ENCODE measurements at regions not wholly inside any gene's neighbourhood (a gene's known extent, or its start where the extent isn't known, plus 50 kb on each side); places are given as distances from the start of the nearest gene placed in this dataset.
A peak's percentile ranks its signal among the peaks of the same experiment; 100 is the strongest.
"Not testable (repeated sequence)": the region's sequence is repeated elsewhere in the genome, so short reads cannot be mapped to it uniquely, and the experiment has no call there.

GRCh38 chrX:52576474-52576873 lies 59.6 kb upstream of the XAGE1B start:
- Histone ChIP-seq H3K4me3 (ENCODE audit: low read length, poor library complexity, severe bottlenecking) (no peak overlapping the region), H3F3A (ENCODE audit: low read depth) (no peaks in the 10 kb centered on the region), H4K20me1 (ENCODE audit: insufficient read depth, low read length, poor library complexity, severe bottlenecking) (no peaks in the 10 kb centered on the region), H3K9me2 (replicated peaks; ENCODE audit: low read depth, low read length) (no peaks in the 10 kb centered on the region), H3K9me3 (ENCODE audit: insufficient read depth, low read depth, low read length) (no peaks in the 10 kb centered on the region), H3K36me3 (ENCODE audit: insufficient read depth, low read length) (no peaks in the 10 kb centered on the region), H3K4me2 (ENCODE audit: low read depth, low read length, poor library complexity, severe bottlenecking) (no peak overlapping the region), H3K27me3 (ENCODE audit: insufficient read depth, low read length, poor library complexity, severe bottlenecking) (no peaks in the 10 kb centered on the region), H3K4me1 (ENCODE audit: insufficient read depth, low read length, poor library complexity, severe bottlenecking) (no peaks in the 10 kb centered on the region), H3K79me2 (ENCODE audit: insufficient read depth, low read length) (no peaks in the 10 kb centered on the region), H2AFZ (ENCODE audit: low read length) (no peak overlapping the region), H3K9ac (ENCODE audit: low read depth, low read length, poor library complexity, severe bottlenecking) (no peak overlapping the region)
- no peak for TF ChIP-seq EZH2phosphoT487 (IDR thresholded peaks at IDR 0.05; ENCODE audit: borderline replicate concordance)
- TF ChIP-seq, protein P1, sequence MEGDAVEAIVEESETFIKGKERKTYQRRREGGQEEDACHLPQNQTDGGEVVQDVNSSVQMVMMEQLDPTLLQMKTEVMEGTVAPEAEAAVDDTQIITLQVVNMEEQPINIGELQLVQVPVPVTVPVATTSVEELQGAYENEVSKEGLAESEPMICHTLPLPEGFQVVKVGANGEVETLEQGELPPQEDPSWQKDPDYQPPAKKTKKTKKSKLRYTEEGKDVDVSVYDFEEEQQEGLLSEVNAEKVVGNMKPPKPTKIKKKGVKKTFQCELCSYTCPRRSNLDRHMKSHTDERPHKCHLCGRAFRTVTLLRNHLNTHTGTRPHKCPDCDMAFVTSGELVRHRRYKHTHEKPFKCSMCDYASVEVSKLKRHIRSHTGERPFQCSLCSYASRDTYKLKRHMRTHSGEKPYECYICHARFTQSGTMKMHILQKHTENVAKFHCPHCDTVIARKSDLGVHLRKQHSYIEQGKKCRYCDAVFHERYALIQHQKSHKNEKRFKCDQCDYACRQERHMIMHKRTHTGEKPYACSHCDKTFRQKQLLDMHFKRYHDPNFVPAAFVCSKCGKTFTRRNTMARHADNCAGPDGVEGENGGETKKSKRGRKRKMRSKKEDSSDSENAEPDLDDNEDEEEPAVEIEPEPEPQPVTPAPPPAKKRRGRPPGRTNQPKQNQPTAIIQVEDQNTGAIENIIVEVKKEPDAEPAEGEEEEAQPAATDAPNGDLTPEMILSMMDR (conservative IDR thresholded peaks at IDR 0.05; ENCODE audit: low read length): no peak

GRCh38 chrX:52574416-52575275 lies 57.8 kb upstream of the XAGE1B start:
- Histone ChIP-seq H3K4me1 (ENCODE audit: insufficient read depth, low read length, poor library complexity, severe bottlenecking) (no peaks in the 10 kb centered on the region), H3K27me3 (ENCODE audit: insufficient read depth, low read length, poor library complexity, severe bottlenecking) (no peaks in the 10 kb centered on the region), H2AFZ (ENCODE audit: low read length) (peak overlapping the region; percentile 70; the same call in 1 of the 2 replicates), H3K79me2 (ENCODE audit: insufficient read depth, low read length) (no peaks in the 10 kb centered on the region), H3K4me2 (ENCODE audit: low read depth, low read length, poor library complexity, severe bottlenecking) (no peak overlapping the region), H4K20me1 (ENCODE audit: insufficient read depth, low read length, poor library complexity, severe bottlenecking) (no peaks in the 10 kb centered on the region), H3K36me3 (ENCODE audit: insufficient read depth, low read length) (no peaks in the 10 kb centered on the region), H3K9me2 (replicated peaks; ENCODE audit: low read depth, low read length) (no peaks in the 10 kb centered on the region), H3K9ac (ENCODE audit: low read depth, low read length, poor library complexity, severe bottlenecking) (no peak overlapping the region), H3F3A (ENCODE audit: low read depth) (no peaks in the 10 kb centered on the region), H3K9me3 (ENCODE audit: insufficient read depth, low read depth, low read length) (no peaks in the 10 kb centered on the region), H3K4me3 (ENCODE audit: low read length, poor library complexity, severe bottlenecking) (no peak overlapping the region)
- no peak for TF ChIP-seq EZH2phosphoT487 (IDR thresholded peaks at IDR 0.05; ENCODE audit: borderline replicate concordance)
- TF ChIP-seq, protein P1 (conservative IDR thresholded peaks at IDR 0.05; ENCODE audit: low read length): peak; percentile 62

- H3K27me3 ChIP-seq (ENCODE audit: insufficient read depth, low read length, poor library complexity, severe bottlenecking); H3K9me3 ChIP-seq (ENCODE audit: insufficient read depth, low read depth, low read length); H3K9me2 ChIP-seq (replicated peaks; ENCODE audit: low read depth, low read length); H3K9ac ChIP-seq (ENCODE audit: low read depth, low read length, poor library complexity, severe bottlenecking); H3K79me2 ChIP-seq (ENCODE audit: insufficient read depth, low read length); H3K36me3 ChIP-seq (ENCODE audit: insufficient read depth, low read length); H4K20me1 ChIP-seq (ENCODE audit: insufficient read depth, low read length, poor library complexity, severe bottlenecking); H2AFZ ChIP-seq (ENCODE audit: low read length); H3F3A ChIP-seq (ENCODE audit: low read depth); H3K4me2 ChIP-seq (ENCODE audit: low read depth, low read length, poor library complexity, severe bottlenecking); H3K4me3 ChIP-seq (ENCODE audit: low read length, poor library complexity, severe bottlenecking); H3K4me1 ChIP-seq (ENCODE audit: insufficient read depth, low read length, poor library complexity, severe bottlenecking): not testable (repeated sequence)
Measured at GRCh38 chrX:52568146-52568545, 51.3 kb upstream of the XAGE1B start.

All from Loucy (cell line).